Neural cell (in vitro differentiated cells): ENCODE measurements at regions not wholly inside any gene's neighbourhood (a gene's known extent, or its start where the extent isn't known, plus 50 kb on each side); places are given as distances from the start of the nearest gene placed in this dataset.

Experiments used
- CTCF ChIP-seq: fragments of 450-650 bp; IDR thresholded peaks from 2 replicates; pipeline ENCODE4 v1.5.1; 2014; ENCODE audit warnings: antibody characterized with exemption, mild to moderate bottlenecking, moderate library complexity; ENCODE audit not compliant: poor library complexity, severe bottlenecking
- EP300 ChIP-seq: fragments of 450-650 bp; conservative IDR thresholded peaks from 2 replicates; pipeline ENCODE4 v1.6.1; 2014; ENCODE audit warnings: antibody characterized with exemption, mild to moderate bottlenecking, moderate library complexity; ENCODE audit not compliant: poor library complexity, severe bottlenecking
- EZH2 ChIP-seq: fragments of 200-600, 300-800 bp; shearing (Covaris generic), sonication (generic); IDR thresholded peaks from 2 replicates; pipeline ENCODE4 v1.6.1; 2014; ENCODE audit warnings: antibody characterized with exemption, low read length, borderline replicate concordance, mild to moderate bottlenecking; ENCODE audit not compliant: insufficient read depth, poor library complexity, severe bottlenecking

GRCh38 chr16:49014277-49015224 lies 267.1 kb downstream of the CBLN1 start:
- TF ChIP-seq CTCF (no peak), EZH2 (no peak), EP300 (no peak)
